GM18868 (cell line): ENCODE measurements at regions not wholly inside any gene's neighbourhood (a gene's known extent, or its start where the extent isn't known, plus 50 kb on each side); places are given as distances from the start of the nearest gene placed in this dataset.

ENCODE experiments used
- ATAC-seq: cut with Tn5 transposase; IDR thresholded peaks from one replicate; pipeline ENCODE4 v1.9.1; 2021; ENCODE audit warnings: mild to moderate bottlenecking, moderate library complexity; ENCODE audit not compliant: unreplicated experiment

DNA sequence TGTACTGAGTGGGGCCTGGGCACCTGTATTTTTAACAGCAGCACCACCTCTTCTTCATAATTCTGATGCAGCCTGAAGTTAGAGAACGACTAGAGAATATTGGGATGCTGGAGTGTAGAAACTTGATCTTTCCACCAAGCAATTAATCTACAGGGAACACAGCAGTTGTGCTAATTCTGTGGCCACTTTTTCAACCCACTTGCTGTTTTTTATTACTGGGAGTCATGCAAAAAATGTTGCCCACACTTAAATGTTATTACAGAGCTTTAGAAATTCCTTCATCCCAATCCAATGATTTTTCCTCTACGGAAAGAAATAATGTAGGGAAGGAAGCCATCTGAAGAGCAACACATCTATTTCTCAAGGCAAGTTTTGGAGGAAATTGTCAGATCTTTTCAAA lies 190.9 kb upstream of the TUT7 start:
- no peak for ATAC-seq

- ATAC-seq: no peak
Observed at GRCh38 chr9:86541014-86541570, 186.9 kb upstream of the TUT7 start.

DNA sequence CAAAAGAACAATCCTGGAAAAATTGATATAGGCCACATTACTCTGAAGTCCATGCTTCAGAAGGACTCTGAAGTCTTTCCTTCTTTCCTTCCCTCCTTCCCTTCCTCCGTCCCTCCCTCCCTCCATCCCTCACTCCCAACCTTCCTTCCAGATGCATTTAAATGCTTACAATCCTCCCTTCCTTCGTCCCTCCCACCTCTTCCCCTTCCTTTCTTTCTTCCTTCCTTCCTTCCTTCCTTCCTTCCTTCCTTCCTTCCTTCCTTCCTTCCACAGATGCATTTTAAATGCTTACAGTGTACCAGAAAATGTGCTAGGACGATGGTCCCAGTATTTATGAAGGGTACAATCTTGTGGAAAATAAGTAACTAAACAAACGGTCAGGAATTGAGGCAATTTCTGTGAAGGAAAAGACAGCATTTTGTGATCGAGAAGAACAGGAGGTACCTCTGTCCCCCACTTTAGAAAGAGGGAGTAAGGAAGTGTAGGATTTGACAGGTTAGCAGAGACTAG lies 181.3 kb upstream of the TUT7 start:
- ATAC-seq: no peak

DNA sequence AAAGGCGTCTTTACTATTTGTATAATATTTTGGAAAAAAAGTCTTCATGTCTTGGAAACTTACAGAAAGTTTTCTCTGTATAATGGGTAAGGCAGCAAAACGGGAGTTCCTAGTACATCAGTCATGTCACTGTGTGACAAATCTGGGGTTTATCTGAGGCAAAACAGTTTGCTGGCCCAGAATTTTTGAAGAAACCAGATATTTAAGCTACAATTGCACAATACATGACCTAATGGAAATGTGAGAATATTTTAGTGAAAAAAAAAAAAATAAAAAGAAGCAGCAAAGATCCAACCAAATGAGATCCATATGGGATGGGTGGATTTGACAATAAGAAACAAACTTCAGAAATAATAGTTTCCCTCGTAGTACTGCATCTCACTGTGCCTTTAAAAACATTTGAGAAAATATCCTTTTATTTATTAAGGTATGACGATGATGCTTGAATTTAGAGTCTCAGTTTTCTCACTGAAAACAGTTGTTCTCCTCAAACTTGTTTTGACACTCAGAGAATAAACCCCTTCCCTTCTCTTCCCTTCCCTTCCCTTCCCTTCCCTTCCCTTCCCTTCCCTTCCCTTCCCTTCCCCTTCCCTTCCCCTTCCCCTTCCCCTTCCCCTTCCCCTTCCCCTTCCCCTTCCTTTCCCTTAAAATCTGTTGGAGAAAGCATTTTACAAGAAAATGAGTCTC lies 180.5 kb upstream of the TUT7 start:
- no peak for ATAC-seq

DNA sequence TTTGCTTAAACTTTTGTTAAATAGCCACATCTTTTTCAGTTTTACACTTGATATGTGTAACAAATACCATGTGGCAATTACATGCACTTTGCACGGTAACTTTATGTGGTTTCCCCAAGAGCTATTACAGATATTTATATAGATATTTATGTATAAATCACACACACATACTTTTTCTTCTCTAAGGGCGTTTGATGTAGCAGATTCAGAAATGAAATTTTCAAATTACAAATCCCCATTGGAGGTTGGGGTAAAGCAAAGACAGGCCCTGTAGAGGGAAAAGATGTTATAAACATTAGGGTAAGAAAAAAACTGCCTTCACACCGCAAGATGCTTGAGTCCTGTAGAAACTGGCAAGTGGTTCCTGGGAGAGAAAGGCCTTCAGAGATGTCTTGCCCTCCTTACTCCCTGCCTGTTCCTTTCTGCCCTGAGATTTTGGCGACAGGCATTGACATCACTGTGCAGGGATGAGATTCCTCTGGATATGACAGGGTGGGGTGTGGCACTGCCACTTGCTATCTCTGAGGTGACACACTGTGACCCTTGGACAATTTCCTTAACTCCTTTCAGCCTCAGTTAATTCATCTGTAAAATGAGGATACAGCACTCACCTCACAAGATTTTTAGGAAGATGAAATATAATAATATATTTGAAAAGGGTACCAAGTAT lies 177.9 kb upstream of the TUT7 start:
- ATAC-seq: no peak

DNA sequence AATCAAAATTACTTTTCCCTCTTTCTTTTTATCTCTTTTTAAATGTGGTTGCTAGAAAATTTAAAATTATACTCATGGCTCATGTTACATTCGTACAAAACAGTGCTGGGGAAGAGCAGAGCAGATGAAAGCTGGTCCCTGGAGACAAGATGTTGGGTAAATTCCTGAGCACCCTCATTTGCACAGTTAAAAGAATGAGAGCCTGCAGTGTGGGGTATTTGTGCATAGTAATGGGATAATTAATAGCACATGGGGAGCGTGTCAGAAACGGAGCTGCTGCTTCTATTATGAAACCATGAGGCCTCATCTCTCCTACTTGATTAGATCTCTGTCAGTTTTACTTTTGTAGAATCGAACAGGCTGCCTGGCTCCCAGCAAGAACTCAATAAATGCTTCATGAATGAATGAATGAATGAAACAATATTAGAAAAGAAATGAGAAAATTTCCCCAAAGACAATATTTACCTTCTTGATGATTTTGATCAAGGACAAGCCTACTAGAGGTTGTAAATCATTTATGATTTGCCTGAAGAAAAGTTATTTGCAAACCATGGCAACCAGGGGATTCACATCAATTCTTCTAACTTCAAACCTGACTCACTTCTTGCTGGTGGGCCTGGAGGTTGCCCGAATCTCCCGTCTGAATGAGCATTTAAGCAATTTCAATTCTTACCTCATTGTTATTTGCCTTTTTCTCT lies 177.2 kb upstream of the TUT7 start:
- ATAC-seq: no peak

- ATAC-seq: no peak
Observed at GRCh38 chr9:86529496-86530275, 175.5 kb upstream of the TUT7 start.

DNA sequence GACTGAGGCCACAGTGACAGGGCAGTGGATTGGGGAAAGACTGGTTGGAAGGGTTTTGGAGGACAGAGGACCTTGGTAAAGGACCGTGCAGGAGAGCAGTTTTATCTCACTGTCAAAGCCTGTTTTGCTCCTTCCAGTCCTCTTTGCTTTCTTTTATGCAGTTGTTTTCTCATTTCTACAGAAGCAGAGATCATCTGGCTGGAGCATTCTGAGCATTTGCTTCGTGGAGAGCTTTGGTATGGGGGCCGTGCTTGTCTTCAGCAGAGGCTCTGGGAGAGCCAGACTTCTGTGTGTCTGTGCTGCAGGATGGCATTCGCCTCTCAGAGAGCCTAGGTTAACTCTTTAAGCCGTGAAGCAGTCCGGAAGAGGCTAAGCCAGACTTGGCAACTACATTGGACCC lies 171.8 kb upstream of the TUT7 start:
- no peak for ATAC-seq

DNA sequence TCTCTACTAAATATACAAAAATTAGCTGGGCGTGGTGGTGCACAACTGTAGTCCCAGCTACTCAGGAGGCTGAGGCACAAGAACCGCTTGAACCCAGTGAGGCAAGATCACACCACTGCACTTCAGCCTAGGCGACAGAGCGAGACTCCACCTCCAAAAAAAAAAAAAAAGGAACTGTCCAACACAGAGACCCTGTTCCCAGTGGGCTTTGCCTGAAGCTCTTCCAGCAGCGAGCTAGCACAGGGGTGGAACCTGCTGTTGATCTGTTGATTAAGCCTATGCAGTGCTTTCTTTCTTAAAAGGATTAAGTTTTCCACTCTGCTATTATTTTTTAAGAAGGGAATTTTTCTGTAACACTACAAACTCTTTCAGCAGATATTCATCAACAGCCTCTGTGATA lies 171.0 kb upstream of the TUT7 start:
- ATAC-seq: no peak

- no peak for ATAC-seq
Observed at GRCh38 chr9:86521977-86522376, 167.8 kb upstream of the TUT7 start.

DNA sequence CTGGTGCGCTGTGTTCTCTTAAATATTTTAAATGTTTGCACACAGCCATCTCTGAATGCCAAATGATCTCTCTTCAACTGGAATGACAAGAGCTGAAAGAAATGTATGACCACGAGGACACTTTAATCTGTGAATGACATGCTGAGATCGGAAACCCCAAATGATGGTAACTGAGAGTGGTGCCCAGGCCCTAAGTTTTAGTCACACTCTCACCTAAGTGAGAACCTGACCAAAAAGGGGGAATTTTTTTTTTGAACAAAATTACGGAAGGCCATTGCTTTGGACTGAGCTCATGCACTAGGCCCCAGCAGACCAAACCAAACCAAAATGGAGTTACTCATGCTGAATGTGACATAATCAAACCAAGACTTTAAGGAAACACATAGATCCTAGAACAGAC lies 167.1 kb upstream of the TUT7 start:
- no peak for ATAC-seq

DNA sequence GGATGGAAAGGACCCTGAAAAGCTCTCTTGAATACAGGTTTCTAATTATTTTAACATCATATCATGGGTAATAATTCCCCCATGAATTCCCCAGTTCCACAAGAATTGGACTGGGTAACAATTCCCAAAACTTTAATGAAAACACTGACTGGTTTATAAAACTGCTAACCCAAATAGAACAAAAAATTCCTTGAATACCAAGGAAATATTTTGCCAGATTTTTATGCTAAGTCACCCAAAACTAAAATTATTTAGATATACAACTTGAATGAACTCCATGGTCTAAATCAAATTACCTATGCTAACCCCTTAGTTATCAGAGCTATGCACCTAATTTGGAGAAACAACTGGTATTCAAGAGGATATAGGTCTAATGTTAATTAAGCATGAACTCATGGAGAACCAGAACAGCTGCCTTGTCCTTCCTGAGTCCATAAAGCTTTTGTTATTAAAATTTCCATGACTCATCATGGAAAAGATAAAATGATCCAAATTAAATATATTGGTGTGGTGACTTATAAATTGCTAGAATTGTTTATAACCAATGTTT lies 164.9 kb upstream of the TUT7 start:
- no peak for ATAC-seq

- no peak for ATAC-seq
Observed at GRCh38 chr9:86517475-86517874, 163.3 kb upstream of the TUT7 start.

DNA sequence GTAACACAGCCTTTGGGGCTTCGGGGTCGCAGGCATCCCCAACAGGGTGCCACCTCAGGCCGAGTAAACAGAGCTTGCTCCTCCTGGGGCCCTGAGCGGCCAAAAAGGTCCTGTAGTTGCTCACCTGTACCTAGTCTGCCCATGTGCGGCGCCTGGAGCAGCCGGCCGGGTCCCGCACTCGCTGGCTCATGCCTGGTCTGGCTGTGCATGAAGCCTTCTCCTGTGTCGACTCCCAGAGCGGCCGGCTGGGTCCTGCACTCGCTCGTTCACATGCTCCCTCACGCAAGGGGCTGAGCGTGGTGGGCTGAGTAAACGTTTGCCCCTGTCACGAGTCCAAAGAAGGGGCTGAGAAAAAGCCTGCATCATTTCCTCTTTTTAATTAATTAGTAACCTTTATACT lies 162.4 kb upstream of the TUT7 start:
- no peak for ATAC-seq

DNA sequence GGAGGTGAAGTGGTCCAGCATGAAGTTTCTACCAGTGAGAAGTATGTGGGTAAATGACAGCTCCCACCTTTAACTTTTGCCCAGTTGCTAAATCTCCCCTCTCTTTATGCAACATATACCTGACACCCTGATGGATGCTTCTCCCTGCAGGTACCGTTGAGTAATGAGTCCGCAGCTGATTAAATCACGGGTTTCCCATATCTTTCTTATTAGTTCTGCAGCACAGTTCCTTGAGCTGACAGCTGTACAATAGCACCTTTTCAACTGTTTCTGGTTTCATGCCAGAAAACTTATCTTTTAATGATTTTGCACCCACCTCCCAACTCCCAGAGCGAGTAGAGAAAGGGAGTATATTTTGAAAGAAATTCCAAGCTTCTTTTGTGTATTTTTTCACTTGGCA lies 161.0 kb upstream of the TUT7 start:
- ATAC-seq: no peak

DNA sequence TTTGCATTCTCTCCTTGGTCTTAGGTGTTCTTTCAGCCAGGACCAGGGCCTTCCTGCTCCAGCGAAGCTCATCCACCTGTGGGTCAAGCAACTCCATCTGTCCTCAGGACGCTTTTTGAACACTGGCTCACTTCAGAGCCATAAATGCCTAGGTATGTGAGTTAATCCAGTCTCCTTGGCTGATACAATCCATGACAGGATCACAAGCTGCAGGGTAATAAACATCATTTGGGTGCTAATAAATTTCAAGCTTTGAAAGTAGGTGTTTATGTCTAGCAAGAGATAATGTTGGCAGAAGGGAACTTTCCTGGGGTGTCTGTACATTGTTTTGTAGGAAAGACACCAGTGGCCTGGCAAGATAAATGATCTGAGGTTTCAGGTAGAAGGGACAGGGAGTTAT lies 159.2 kb upstream of the TUT7 start:
- no peak for ATAC-seq

- no peak for ATAC-seq
Observed at GRCh38 chr9:86512929-86513328, 158.7 kb upstream of the TUT7 start.

DNA sequence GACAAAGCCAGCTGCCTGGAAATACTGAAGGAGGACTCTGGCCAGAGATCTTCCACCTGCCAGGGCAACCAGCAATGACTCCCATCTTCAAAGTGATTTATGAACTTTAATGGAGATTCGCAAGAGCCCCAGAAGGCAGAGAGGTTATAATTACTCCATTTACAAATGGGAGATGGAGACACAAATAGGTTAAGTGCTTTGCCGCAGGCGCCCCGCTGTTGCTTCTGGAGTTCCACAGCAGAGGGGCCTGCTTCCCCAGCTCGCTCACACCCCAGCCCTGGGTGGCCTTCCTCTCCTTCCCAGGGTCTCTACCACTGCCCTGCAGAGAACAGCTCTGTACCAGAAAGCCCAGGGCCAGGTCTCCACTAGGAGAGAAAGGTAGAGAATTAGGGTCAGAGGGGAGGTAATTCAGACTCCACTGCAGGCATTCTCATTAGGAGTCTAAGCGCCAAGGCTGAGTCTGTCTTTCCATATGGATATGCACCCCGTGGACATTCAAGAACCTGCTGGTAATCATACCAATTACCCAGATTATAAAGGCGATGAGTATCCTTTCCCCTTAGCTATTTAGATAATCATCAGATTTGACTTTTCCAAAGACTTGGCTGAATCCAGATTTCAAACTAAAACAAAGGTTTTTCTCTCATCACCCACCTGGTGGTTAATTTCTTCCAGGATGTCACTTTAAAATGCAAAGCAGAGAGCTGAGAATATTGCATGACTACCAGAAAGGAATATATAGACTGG lies 157.6 kb upstream of the TUT7 start:
- ATAC-seq: no peak

- ATAC-seq: peak; percentile 95
Observed at GRCh38 chr9:86508208-86508903, 154.1 kb upstream of the TUT7 start.
